ENCODE measurements at regions not wholly inside any gene's neighbourhood (a gene's known extent, or its start where the extent isn't known, plus 50 kb on each side); places are given as distances from the start of the nearest gene placed in this dataset.

GRCh38 chr7:32145911-32146310 is 75.7 kb upstream of the PDE1C start:
- Mint-ChIP-seq H3K36me3 (ENCODE audit: low read depth) (no peaks in the 10 kb centered on the region), H3K9me3 (no peaks in the 10 kb centered on the region), H3K4me3 (no peak overlapping the region), H3K27ac (no peak overlapping the region), H3K4me1 (no peaks in the 10 kb centered on the region), H3K27me3 (no peaks in the 10 kb centered on the region)
- ChIA-PET POLR2A (no interaction called here), CTCF (no interaction called here)
- DNase-seq: no peak

GRCh38 chr7:32144676-32145075 is 74.5 kb upstream of the PDE1C start:
- CTCF ChIA-PET: no interaction called here
- Mint-ChIP-seq H3K36me3 (ENCODE audit: low read depth) (no peaks in the 10 kb centered on the region), H3K27me3 (no peaks in the 10 kb centered on the region)

GRCh38 chr7:32143301-32143700 is 73.1 kb upstream of the PDE1C start:
- POLR2A ChIA-PET: no interaction called here
- Mint-ChIP-seq H3K27me3 (no peaks in the 10 kb centered on the region), H3K4me3 (no peak overlapping the region), H3K9me3 (no peaks in the 10 kb centered on the region), H3K27ac (no peak overlapping the region), H3K4me1 (no peaks in the 10 kb centered on the region), H3K36me3 (ENCODE audit: low read depth) (no peaks in the 10 kb centered on the region)
- DNase-seq: no peak
- CTCF ChIA-PET: no interaction called here

More at GRCh38 chr7:32144676-32145075, 74.5 kb upstream of the PDE1C start:
- Mint-ChIP-seq H3K4me3 (no peak overlapping the region), H3K9me3 (no peaks in the 10 kb centered on the region), H3K4me1 (no peaks in the 10 kb centered on the region), H3K27ac (no peak overlapping the region)
- POLR2A ChIA-PET: no interaction called here
- DNase-seq: no peak

GRCh38 chr7:32142649-32143048 is 72.4 kb upstream of the PDE1C start:
- Mint-ChIP-seq H3K4me1 (no peaks in the 10 kb centered on the region), H3K36me3 (ENCODE audit: low read depth) (no peaks in the 10 kb centered on the region), H3K27me3 (no peaks in the 10 kb centered on the region), H3K9me3 (no peaks in the 10 kb centered on the region), H3K4me3 (no peak overlapping the region), H3K27ac (no peak overlapping the region)
- CTCF ChIA-PET: no interaction called here
- POLR2A ChIA-PET: no interaction called here
- DNase-seq: no peak

- H3K9me3 Mint-ChIP-seq: no peaks in the 10 kb centered on the region
- ChIA-PET CTCF (no interaction called here), POLR2A (no interaction called here)
- no peak overlapping the region for H3K27ac Mint-ChIP-seq
- H3K36me3 Mint-ChIP-seq (ENCODE audit: low read depth): no peaks in the 10 kb centered on the region
- no peaks in the 10 kb centered on the region for H3K4me1 Mint-ChIP-seq
- no peak for DNase-seq
- no peak overlapping the region for H3K4me3 Mint-ChIP-seq
- no peaks in the 10 kb centered on the region for H3K27me3 Mint-ChIP-seq
Measured at GRCh38 chr7:32140210-32140939, 70.2 kb upstream of the PDE1C start.

GRCh38 chr7:32137059-32137458 is 66.9 kb upstream of the PDE1C start:
- CTCF ChIA-PET: no interaction called here
- no peak for DNase-seq
- Mint-ChIP-seq H3K9me3 (peaks cover 5% of the 10 kb centered on the region), H3K36me3 (ENCODE audit: low read depth) (no peaks in the 10 kb centered on the region), H3K27ac (no peak overlapping the region), H3K27me3 (no peaks in the 10 kb centered on the region), H3K4me1 (no peaks in the 10 kb centered on the region), H3K4me3 (no peak overlapping the region)
- POLR2A ChIA-PET: no interaction called here

- Mint-ChIP-seq H3K36me3 (ENCODE audit: low read depth) (no peaks in the 10 kb centered on the region), H3K4me3 (no peak overlapping the region), H3K27me3 (no peaks in the 10 kb centered on the region), H3K9me3 (peaks cover 5% of the 10 kb centered on the region), H3K4me1 (no peaks in the 10 kb centered on the region), H3K27ac (no peak overlapping the region)
- DNase-seq: no peak
- POLR2A ChIA-PET: no interaction called here
- CTCF ChIA-PET: no interaction called here
Measured at GRCh38 chr7:32131091-32131490, 60.9 kb upstream of the PDE1C start.

- H3K27me3 Mint-ChIP-seq: no peaks in the 10 kb centered on the region
- H3K27ac Mint-ChIP-seq: no peak overlapping the region
- peaks cover 10% of the 10 kb centered on the region for H3K9me3 Mint-ChIP-seq
- ChIA-PET CTCF (no interaction called here), POLR2A (no interaction called here)
- DNase-seq: no peak
- H3K4me3 Mint-ChIP-seq: no peak overlapping the region
- no peaks in the 10 kb centered on the region for H3K4me1 Mint-ChIP-seq
- no peaks in the 10 kb centered on the region for H3K36me3 Mint-ChIP-seq (ENCODE audit: low read depth)
Measured at GRCh38 chr7:32126843-32127242, 56.6 kb upstream of the PDE1C start.
